ENCODE measurements at regions not wholly inside any gene's neighbourhood (a gene's known extent, or its start where the extent isn't known, plus 50 kb on each side); places are given as distances from the start of the nearest gene placed in this dataset.

- H3K9ac ChIP-seq (ENCODE audit: insufficient read depth, low read depth, low read length), result no peak overlapping the region
- no peaks in the 10 kb centered on the region for H3K9me3 ChIP-seq (ENCODE audit: low read length)
- FAIRE-seq, result no peak
- H3K27me3 ChIP-seq (ENCODE audit: control insufficient read depth in 1 of 2, insufficient read depth in 2 of 2, low read length in 2 of 2), result peaks cover 7 to 76% of the 10 kb centered on the region in 2 experiments
- no TSS peak for BruUV-seq (replicated peaks)
- H2AFZ ChIP-seq (ENCODE audit: low read length), result no peak overlapping the region
- in situ Hi-C loops (cut with HindIII; ENCODE audit: extremely low pct_ligation_motif_present, low pct_unique_long_range_greater_than_20kb), result no loop called here
- DNase-seq (ENCODE audit: low spot score), result no peak
- H3K36me3 ChIP-seq (replicated peaks in 1 of 2; ENCODE audit: control insufficient read depth in 1 of 2, insufficient read depth in 2 of 2, low read length in 2 of 2), result no peaks in the 10 kb centered on the region
- no peaks in the 10 kb centered on the region for H3K79me2 ChIP-seq (ENCODE audit: insufficient read depth, low read length)
- ChIA-PET POLR2A (no interaction called here), CTCF (ENCODE audit: low intra/inter-chr PET ratio, low total read pairs) (no interaction called here)
- no peak for ATAC-seq
- no peaks in the 10 kb centered on the region for H4K20me1 ChIP-seq (ENCODE audit: insufficient read depth, low read length)
- H3K27ac ChIP-seq (ENCODE audit: extremely low read length, insufficient read depth, low read length), result no peak overlapping the region
- H3K4me2 ChIP-seq (ENCODE audit: low read depth, low read length), result no peak overlapping the region
- intact Hi-C loops (cut with micrococcal nuclease; ENCODE audit: unreplicated experiment), result no loop called here
- H3K4me3 ChIP-seq (replicated peaks in 1 of 3; ENCODE audit: insufficient read depth in 1 of 3, low read depth in 2 of 3, low read length in 3 of 3), result no peak overlapping the region
- WGBS (ENCODE audit: low lambda C conversion rate), result 6% methylated on average over 13 of the region's 15 CpGs
- no peaks in the 10 kb centered on the region for H3K4me1 ChIP-seq (ENCODE audit: insufficient read depth, low read length)
- TF ChIP-seq ZNF777 (CRISPR knock-in tag; IDR thresholded peaks at IDR 0.05) (no peak), NFE2L2 (IDR thresholded peaks at IDR 0.05; ENCODE audit: low read length) (no peak), ZNF724P (CRISPR knock-in tag; IDR thresholded peaks at IDR 0.05; ENCODE audit: borderline replicate concordance) (no peak), IRX3 (CRISPR knock-in tag; IDR thresholded peaks at IDR 0.05; ENCODE audit: borderline replicate concordance, low read depth) (no peak), SAP130 (CRISPR knock-in tag; IDR thresholded peaks at IDR 0.05; ENCODE audit: low read depth) (no peak), ZFP91 (CRISPR knock-in tag; IDR thresholded peaks at IDR 0.05; ENCODE audit: borderline replicate concordance) (no peak), ZNF83 (CRISPR knock-in tag; IDR thresholded peaks at IDR 0.05; ENCODE audit: borderline replicate concordance) (no peak), TARDBP (CRISPR knock-in tag; IDR thresholded peaks at IDR 0.05) (no peak), ZNF432 (CRISPR knock-in tag; IDR thresholded peaks at IDR 0.05; ENCODE audit: borderline replicate concordance) (no peak), PAF1 (CRISPR knock-in tag; IDR thresholded peaks at IDR 0.05) (no peak), ATF5 (CRISPR knock-in tag; IDR thresholded peaks at IDR 0.05; ENCODE audit: low read depth) (no peak), KIAA2018 (CRISPR knock-in tag; IDR thresholded peaks at IDR 0.05; ENCODE audit: borderline replicate concordance) (no peak), THRA (CRISPR knock-in tag; IDR thresholded peaks at IDR 0.05; ENCODE audit: borderline replicate concordance) (no peak)
Measured at GRCh38 chr5:1701216-1701864, 98.3 kb downstream of the MRPL36 start.

All from HepG2 (cell line).